ENCODE measurements at regions not wholly inside any gene's neighbourhood (a gene's known extent, or its start where the extent isn't known, plus 50 kb on each side); places are given as distances from the start of the nearest gene placed in this dataset.

DNA sequence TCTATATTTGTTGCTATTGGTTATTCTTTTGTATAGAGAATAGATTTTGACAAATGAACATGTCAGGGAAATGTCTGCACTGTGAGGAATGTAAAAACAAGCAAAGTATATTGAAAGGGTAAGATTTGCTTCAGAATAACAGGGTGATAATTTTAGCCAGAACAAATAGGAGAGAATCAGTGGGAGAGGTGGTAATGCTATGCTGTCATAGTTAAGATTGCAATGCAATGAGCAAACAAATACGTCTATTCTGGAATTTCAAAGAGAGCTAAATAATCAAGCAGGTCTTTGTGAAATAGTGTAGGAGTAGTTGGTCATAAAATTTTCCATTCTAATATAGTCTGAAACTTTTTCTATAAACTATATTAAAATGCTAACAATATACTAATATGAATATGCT is 1478.4 kb downstream of the TECRL start:
- Histone ChIP-seq H3K18ac (ENCODE audit: low read depth, low read length) (no peak overlapping the region), H3K9me3 (ENCODE audit: control insufficient read depth, insufficient read depth, low read length) (peaks cover under 1% of the 10 kb centered on the region), H2AK9ac (replicated peaks; ENCODE audit: low read depth, low read length, poor library complexity) (no peak overlapping the region), H3K27me3 (ENCODE audit: control insufficient read depth, insufficient read depth, low read length) (no peaks in the 10 kb centered on the region), H2AFZ (replicated peaks; ENCODE audit: low read length, poor library complexity) (no peak overlapping the region), H3K4me2 (ENCODE audit: low read depth, low read length) (no peak overlapping the region), H2BK5ac (ENCODE audit: low read depth, low read length, poor library complexity, severe bottlenecking) (no peak overlapping the region), H2BK20ac (ENCODE audit: low read depth, low read length) (no peak overlapping the region), H3K79me1 (ENCODE audit: low read depth in 1 of 2, low read length in 2 of 2) (no peaks in the 10 kb centered on the region), H3K23ac (ENCODE audit: low read depth, low read length) (no peak overlapping the region), H3K9ac (ENCODE audit: low read depth, low read length) (no peak overlapping the region), H3K14ac (replicated peaks; ENCODE audit: low read depth, low read length) (no peak overlapping the region), H4K5ac (ENCODE audit: low read depth, low read length) (no peak overlapping the region), H3K56ac (ENCODE audit: extremely low read depth, insufficient read depth, low read length) (no peak overlapping the region), H3K27ac (ENCODE audit: insufficient read depth, low read length) (no peak overlapping the region), H2AK5ac (ENCODE audit: low read depth, low read length) (no peak overlapping the region), H2BK120ac (ENCODE audit: low read depth, low read length) (no peak overlapping the region), H4K91ac (ENCODE audit: insufficient read depth, low read depth, low read length) (no peak overlapping the region), H3K36me3 (ENCODE audit: control insufficient read depth, insufficient read depth, low read length) (no peaks in the 10 kb centered on the region), H2BK15ac (ENCODE audit: low read depth, low read length) (no peak overlapping the region), H3K9me1 (ENCODE audit: insufficient read depth, low read length) (no peaks in the 10 kb centered on the region), H4K8ac (ENCODE audit: low read depth in 2 of 2, low read length in 2 of 2) (no peak overlapping the region), H3K4me1 (ENCODE audit: control insufficient read depth, insufficient read depth, low read length) (no peaks in the 10 kb centered on the region), H3K4me3 (ENCODE audit: insufficient read depth, low read depth, low read length) (no peak overlapping the region), H3K4ac (ENCODE audit: low read depth, low read length) (no peak overlapping the region), H4K20me1 (ENCODE audit: insufficient read depth, low read length) (no peaks in the 10 kb centered on the region)
- in situ Hi-C loops (cut with MboI; ENCODE audit: low sequenced_read_pairs), result no loop called here
- no CpG with 5 or more reads among the region's 1 CpG for whole genome bisulfite sequencing, 2 experiments (ENCODE audit: extremely low coverage in 2 of 2, insufficient read length in 1 of 2)
- ATAC-seq (ENCODE audit: low read depth) (no peak), DNase-seq (no peak)
- ChIA-PET CTCF (no interaction called here), POLR2A (ENCODE audit: unreplicated experiment) (no interaction called here)
- dilution Hi-C loops (cut with HindIII; ENCODE audit: low sequenced_read_pairs, unreplicated experiment), result no loop called here
- intact Hi-C loops (cut with micrococcal nuclease), result no loop called here
- TF ChIP-seq, protein P1, sequence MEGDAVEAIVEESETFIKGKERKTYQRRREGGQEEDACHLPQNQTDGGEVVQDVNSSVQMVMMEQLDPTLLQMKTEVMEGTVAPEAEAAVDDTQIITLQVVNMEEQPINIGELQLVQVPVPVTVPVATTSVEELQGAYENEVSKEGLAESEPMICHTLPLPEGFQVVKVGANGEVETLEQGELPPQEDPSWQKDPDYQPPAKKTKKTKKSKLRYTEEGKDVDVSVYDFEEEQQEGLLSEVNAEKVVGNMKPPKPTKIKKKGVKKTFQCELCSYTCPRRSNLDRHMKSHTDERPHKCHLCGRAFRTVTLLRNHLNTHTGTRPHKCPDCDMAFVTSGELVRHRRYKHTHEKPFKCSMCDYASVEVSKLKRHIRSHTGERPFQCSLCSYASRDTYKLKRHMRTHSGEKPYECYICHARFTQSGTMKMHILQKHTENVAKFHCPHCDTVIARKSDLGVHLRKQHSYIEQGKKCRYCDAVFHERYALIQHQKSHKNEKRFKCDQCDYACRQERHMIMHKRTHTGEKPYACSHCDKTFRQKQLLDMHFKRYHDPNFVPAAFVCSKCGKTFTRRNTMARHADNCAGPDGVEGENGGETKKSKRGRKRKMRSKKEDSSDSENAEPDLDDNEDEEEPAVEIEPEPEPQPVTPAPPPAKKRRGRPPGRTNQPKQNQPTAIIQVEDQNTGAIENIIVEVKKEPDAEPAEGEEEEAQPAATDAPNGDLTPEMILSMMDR (conservative IDR thresholded peaks at IDR 0.05; ENCODE audit: low read depth, low read length), result no peak
- no peak for TF ChIP-seq FOS (IDR thresholded peaks at IDR 0.05; ENCODE audit: low read depth, low read length)
- TF ChIP-seq MAFK (IDR thresholded peaks at IDR 0.05; ENCODE audit: low read depth, low read length), result no peak
- TF ChIP-seq, protein P2, sequence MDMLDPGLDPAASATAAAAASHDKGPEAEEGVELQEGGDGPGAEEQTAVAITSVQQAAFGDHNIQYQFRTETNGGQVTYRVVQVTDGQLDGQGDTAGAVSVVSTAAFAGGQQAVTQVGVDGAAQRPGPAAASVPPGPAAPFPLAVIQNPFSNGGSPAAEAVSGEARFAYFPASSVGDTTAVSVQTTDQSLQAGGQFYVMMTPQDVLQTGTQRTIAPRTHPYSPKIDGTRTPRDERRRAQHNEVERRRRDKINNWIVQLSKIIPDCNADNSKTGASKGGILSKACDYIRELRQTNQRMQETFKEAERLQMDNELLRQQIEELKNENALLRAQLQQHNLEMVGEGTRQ (IDR thresholded peaks at IDR 0.05; ENCODE audit: low read depth, low read length), result no peak
- no peak for TF ChIP-seq NFE2L2 (IDR thresholded peaks at IDR 0.05; ENCODE audit: low read depth, low read length)
- TF ChIP-seq MXI1 (IDR thresholded peaks at IDR 0.05; ENCODE audit: borderline replicate concordance, low read depth, low read length), result no peak
- TF ChIP-seq RFX5 (IDR thresholded peaks at IDR 0.05; ENCODE audit: low read depth, low read length), result no peak
- TF ChIP-seq POLR2A (IDR thresholded peaks at IDR 0.05; ENCODE audit: low read depth, low read length), result no peak
- no peak for TF ChIP-seq SMC3 (IDR thresholded peaks at IDR 0.05; ENCODE audit: low read depth, low read length)
- TF ChIP-seq RAD21 (IDR thresholded peaks at IDR 0.05; ENCODE audit: low read length), result no peak
- TF ChIP-seq MAZ (IDR thresholded peaks at IDR 0.05; ENCODE audit: borderline replicate concordance, low read depth, low read length), result no peak
- no peak for TF ChIP-seq BHLHE40 (IDR thresholded peaks at IDR 0.05; ENCODE audit: low read depth, low read length)
- no peak for TF ChIP-seq CHD1 (IDR thresholded peaks at IDR 0.05; ENCODE audit: low read depth, low read length)
- no peak for TF ChIP-seq CEBPB (IDR thresholded peaks at IDR 0.05; ENCODE audit: low read depth, low read length)
- TF ChIP-seq, protein P3, sequence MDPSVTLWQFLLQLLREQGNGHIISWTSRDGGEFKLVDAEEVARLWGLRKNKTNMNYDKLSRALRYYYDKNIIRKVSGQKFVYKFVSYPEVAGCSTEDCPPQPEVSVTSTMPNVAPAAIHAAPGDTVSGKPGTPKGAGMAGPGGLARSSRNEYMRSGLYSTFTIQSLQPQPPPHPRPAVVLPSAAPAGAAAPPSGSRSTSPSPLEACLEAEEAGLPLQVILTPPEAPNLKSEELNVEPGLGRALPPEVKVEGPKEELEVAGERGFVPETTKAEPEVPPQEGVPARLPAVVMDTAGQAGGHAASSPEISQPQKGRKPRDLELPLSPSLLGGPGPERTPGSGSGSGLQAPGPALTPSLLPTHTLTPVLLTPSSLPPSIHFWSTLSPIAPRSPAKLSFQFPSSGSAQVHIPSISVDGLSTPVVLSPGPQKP (IDR thresholded peaks at IDR 0.05; ENCODE audit: borderline replicate concordance, low read depth, low read length), result no peak
- no peak for TF ChIP-seq RCOR1 (IDR thresholded peaks at IDR 0.05; ENCODE audit: insufficient replicate concordance, low read length)
- no TSS peak for BruUV-seq (replicated peaks)

Data from IMR-90 (cell line).